HepG2 (cell line): ENCODE measurements at regions not wholly inside any gene's neighbourhood (a gene's known extent, or its start where the extent isn't known, plus 50 kb on each side); places are given as distances from the start of the nearest gene placed in this dataset.

ENCODE experiments used
- ATAC-seq: fragments of 200-7000 bp; cut with Tn5 transposase; 3 replicates; pipeline ENCODE4 v1.9.1; 2020; ENCODE audit warnings: mild to moderate bottlenecking, moderate library complexity
- BruUV-seq: library from RNA; stranded (reverse); fragments of 400-500 nt; replicated peaks from 2 replicates; lab custom pipeline; 2021; lab: Mats Ljungman, UMichigan
- CTCF ChIA-PET: fragments of 300-600 bp; formaldehyde crosslinking; extraction: SDS; loops from one replicate; lab custom pipeline; 2021; ENCODE audit warnings: low total read pairs, inconsistent platforms, low intra/inter-chr PET ratio; lab: Yijun Ruan, JAX
- POLR2A ChIA-PET: fragments of 350-600 bp; sonication (Branson Sonifier 250); formaldehyde crosslinking; loops from one replicate; lab custom pipeline; 2020; ENCODE audit warnings: antibody characterized with exemption, inconsistent platforms; lab: Yijun Ruan, JAX
- DNase-seq: peaks from one replicate; pipeline ENCODE4 v3.0.0-alpha.2; 2015; ENCODE audit warnings: low spot score
- FAIRE-seq: peaks from 3 replicates; lab custom pipeline; 2011; peaks lifted over from hg19 to GRCh38; lab: Jason Lieb, UNC
- H2AFZ ChIP-seq: one replicate; pipeline ENCODE4 v1.6.1; 2011; ENCODE audit warnings: low read length, inconsistent platforms
- H3K27ac ChIP-seq: fragments of 300-600 bp; 3 replicates; pipeline ENCODE4 v1.8.0; 2011; ENCODE audit warnings: mixed run types, mild to moderate bottlenecking, mixed read lengths, low read length, inconsistent platforms; ENCODE audit not compliant: insufficient read depth; ENCODE audit errors: extremely low read length
- H3K27me3 ChIP-seq, 2 experiments: fragments of 200-600 bp in 1 of 2; 2 replicates in 1 of 2; 3 replicates in 1 of 2; pipeline versions ENCODE4 v1.6.0 to v1.8.0; 2011; ENCODE audit warnings: low read length in 2 of 2, mild to moderate bottlenecking in 2 of 2, moderate library complexity in 2 of 2, inconsistent platforms in 1 of 2; ENCODE audit not compliant: insufficient read depth in 2 of 2, control insufficient read depth in 1 of 2
- H3K36me3 ChIP-seq, 2 experiments: fragments of 200-600 bp in 1 of 2; replicated peaks in 1 of 2; 2 replicates in 1 of 2; 3 replicates in 1 of 2; pipeline versions ENCODE4 v1.5.1 to v1.8.0; 2011; ENCODE audit warnings: low read length in 2 of 2, inconsistent platforms in 1 of 2; ENCODE audit not compliant: insufficient read depth in 2 of 2, control insufficient read depth in 1 of 2
- H3K4me1 ChIP-seq: 2 replicates; pipeline ENCODE4 v1.5.1; 2012; ENCODE audit warnings: low read length, inconsistent platforms; ENCODE audit not compliant: insufficient read depth
- H3K4me2 ChIP-seq: 2 replicates; pipeline ENCODE4 v1.6.0; 2011; ENCODE audit warnings: low read depth, low read length, inconsistent platforms
- H3K4me3 ChIP-seq, 3 experiments: fragments of 200-600 bp in 1 of 3; sonication (generic), shearing (Covaris generic) in 1 of 3; replicated peaks in 1 of 3; 2 replicates each; pipeline ENCODE4 v1.5.1; 2011 to 2016; ENCODE audit warnings: low read length in 3 of 3, inconsistent platforms in 2 of 3, low read depth in 2 of 3, mild to moderate bottlenecking in 2 of 3, control low read depth in 1 of 3, mixed read lengths in 1 of 3; ENCODE audit not compliant: insufficient read depth in 1 of 3
- H3K79me2 ChIP-seq: one replicate; pipeline ENCODE4 v1.6.1; 2011; ENCODE audit warnings: low read length, inconsistent platforms; ENCODE audit not compliant: insufficient read depth
- H3K9ac ChIP-seq: 2 replicates; pipeline ENCODE4 v1.6.0; 2011; ENCODE audit warnings: mild to moderate bottlenecking, low read depth, low read length, inconsistent platforms; ENCODE audit not compliant: insufficient read depth
- H3K9me3 ChIP-seq: 2 replicates; pipeline ENCODE4 v1.5.1; 2012; ENCODE audit warnings: mild to moderate bottlenecking, low read length
- H4K20me1 ChIP-seq: 2 replicates; pipeline ENCODE4 v1.6.0; 2011; ENCODE audit warnings: inconsistent platforms, mild to moderate bottlenecking, low read length, moderate library complexity; ENCODE audit not compliant: insufficient read depth
- BHLHE40 ChIP-seq: IDR thresholded peaks from 2 replicates; pipeline ENCODE4 v1.6.1; 2011; ENCODE audit warnings: low read length, improper control_type of control experiment
- CC2D1A ChIP-seq: sonication (generic); formaldehyde crosslinking; IDR thresholded peaks from 2 replicates; pipeline ENCODE4 v1.8.1; 2023; ENCODE audit warnings: mild to moderate bottlenecking, missing genetic modification reagents
- ETV5 ChIP-seq: IDR thresholded peaks from 2 replicates; pipeline ENCODE4 v1.6.1; 2018; ENCODE audit warnings: missing biosample characterization, missing genetic modification reagents, inconsistent platforms, borderline replicate concordance
- SKI ChIP-seq: fragments of 450-650 bp; IDR thresholded peaks from one replicate; pipeline ENCODE4 v1.6.1; 2018; ENCODE audit warnings: mild to moderate bottlenecking; ENCODE audit not compliant: partially characterized antibody
- ZNF317 ChIP-seq: sonication (generic); formaldehyde crosslinking; IDR thresholded peaks from 2 replicates; pipeline ENCODE4 v1.5.0; 2020; ENCODE audit warnings: mild to moderate bottlenecking, missing genetic modification reagents
- ZNF605 ChIP-seq: sonication (generic); formaldehyde crosslinking; IDR thresholded peaks from 2 replicates; pipeline ENCODE4 v1.8.0; 2022; ENCODE audit warnings: mild to moderate bottlenecking, missing genetic modification reagents
- ZNF670 ChIP-seq: sonication (generic); formaldehyde crosslinking; IDR thresholded peaks from 2 replicates; pipeline ENCODE4 v1.8.0; 2022; ENCODE audit warnings: mild to moderate bottlenecking, missing genetic modification reagents, borderline replicate concordance
- ZNF720 ChIP-seq: sonication (generic); formaldehyde crosslinking; IDR thresholded peaks from 2 replicates; pipeline ENCODE4 v1.4.0; 2020; ENCODE audit warnings: missing genetic modification reagents
- WGBS: methylation state at CpG from one replicate; pipeline ENCODE4 v1.1.6; 2017; ENCODE audit warnings: low lambda C conversion rate; 5-methylcytosine and 5-hydroxymethylcytosine counted together
- in situ Hi-C: cut with HindIII; loops from 2 replicates; pipeline ENCODE4 v1.10.0; 2017; ENCODE audit warnings: low pct_unique_long_range_greater_than_20kb; ENCODE audit not compliant: extremely low pct_ligation_motif_present
- intact Hi-C: fragments of 100-400 bp; cut with micrococcal nuclease; formaldehyde crosslinking; loops from one replicate; pipeline ENCODE4 v1.10.0; 2022; ENCODE audit not compliant: unreplicated experiment
- TF ChIP-seq, protein P1 (sequence below): sonication (generic); formaldehyde crosslinking; IDR thresholded peaks from 2 replicates; pipeline ENCODE4 v1.4.0; 2020; ENCODE audit warnings: missing genetic modification reagents, borderline replicate concordance
- TF ChIP-seq, protein P2 (sequence below): sonication (generic); formaldehyde crosslinking; IDR thresholded peaks from 2 replicates; pipeline ENCODE4 v1.5.0; 2020; ENCODE audit warnings: missing genetic modification reagents
- TF ChIP-seq, protein P3 (sequence below): sonication (generic); formaldehyde crosslinking; IDR thresholded peaks from 2 replicates; pipeline ENCODE4 v1.4.0; 2020; ENCODE audit warnings: missing genetic modification reagents

DNA sequence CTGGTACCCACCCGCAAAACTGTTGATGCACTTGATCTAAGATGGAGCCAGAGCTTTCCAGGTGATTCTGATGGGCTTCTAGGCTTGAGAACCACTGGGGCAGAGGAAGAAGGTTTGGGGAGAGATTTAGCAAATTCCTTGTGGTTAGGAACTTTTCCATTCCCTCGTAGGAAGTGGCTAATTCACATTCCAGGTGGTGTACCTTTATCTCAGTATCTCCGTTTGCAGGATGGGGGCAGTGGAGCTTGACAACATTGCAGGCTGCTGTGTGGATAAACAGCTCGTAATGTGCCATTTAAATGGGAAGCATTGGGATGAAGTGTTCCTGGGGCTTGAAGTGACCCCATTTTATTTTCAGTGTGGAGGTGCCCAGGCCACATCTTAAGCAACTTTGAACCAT is 172.9 kb upstream of the IL12B start:
- BruUV-seq, result no TSS peak
- H3K36me3 ChIP-seq, result no peaks in the 10 kb centered on the region
- H3K9ac ChIP-seq, result no peak overlapping the region
- no peak for FAIRE-seq
- no peak overlapping the region for H3K4me3 ChIP-seq
- WGBS, result 26% methylated on average over 4 of the region's 4 CpGs
- no peak overlapping the region for H3K4me2 ChIP-seq
- TF ChIP-seq SKI (no peak), CC2D1A (CRISPR knock-in tag) (no peak), ZNF670 (CRISPR knock-in tag) (no peak), ZNF605 (no peak), ETV5 (no peak)
- TF ChIP-seq, protein P1, sequence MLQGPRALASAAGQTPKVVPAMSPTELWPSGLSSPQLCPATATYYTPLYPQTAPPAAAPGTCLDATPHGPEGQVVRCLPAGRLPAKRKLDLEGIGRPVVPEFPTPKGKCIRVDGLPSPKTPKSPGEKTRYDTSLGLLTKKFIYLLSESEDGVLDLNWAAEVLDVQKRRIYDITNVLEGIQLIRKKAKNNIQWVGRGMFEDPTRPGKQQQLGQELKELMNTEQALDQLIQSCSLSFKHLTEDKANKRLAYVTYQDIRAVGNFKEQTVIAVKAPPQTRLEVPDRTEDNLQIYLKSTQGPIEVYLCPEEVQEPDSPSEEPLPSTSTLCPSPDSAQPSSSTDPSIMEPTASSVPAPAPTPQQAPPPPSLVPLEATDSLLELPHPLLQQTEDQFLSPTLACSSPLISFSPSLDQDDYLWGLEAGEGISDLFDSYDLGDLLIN (CRISPR knock-in tag), result no peak
- no peaks in the 10 kb centered on the region for H3K4me1 ChIP-seq
- H3K9me3 ChIP-seq, result no peaks in the 10 kb centered on the region
- H3K27ac ChIP-seq, result no peak overlapping the region
- intact Hi-C loops, result no loop called here
- H3K27me3 ChIP-seq, result no peaks in the 10 kb centered on the region
- in situ Hi-C loops, result no loop called here
- no peaks in the 10 kb centered on the region for H4K20me1 ChIP-seq
- no peak for DNase-seq
- H3K79me2 ChIP-seq, result no peaks in the 10 kb centered on the region
- POLR2A ChIA-PET, result no interaction called here
- CTCF ChIA-PET, result no interaction called here
- no peak overlapping the region for H2AFZ ChIP-seq
- no peak for ATAC-seq

DNA sequence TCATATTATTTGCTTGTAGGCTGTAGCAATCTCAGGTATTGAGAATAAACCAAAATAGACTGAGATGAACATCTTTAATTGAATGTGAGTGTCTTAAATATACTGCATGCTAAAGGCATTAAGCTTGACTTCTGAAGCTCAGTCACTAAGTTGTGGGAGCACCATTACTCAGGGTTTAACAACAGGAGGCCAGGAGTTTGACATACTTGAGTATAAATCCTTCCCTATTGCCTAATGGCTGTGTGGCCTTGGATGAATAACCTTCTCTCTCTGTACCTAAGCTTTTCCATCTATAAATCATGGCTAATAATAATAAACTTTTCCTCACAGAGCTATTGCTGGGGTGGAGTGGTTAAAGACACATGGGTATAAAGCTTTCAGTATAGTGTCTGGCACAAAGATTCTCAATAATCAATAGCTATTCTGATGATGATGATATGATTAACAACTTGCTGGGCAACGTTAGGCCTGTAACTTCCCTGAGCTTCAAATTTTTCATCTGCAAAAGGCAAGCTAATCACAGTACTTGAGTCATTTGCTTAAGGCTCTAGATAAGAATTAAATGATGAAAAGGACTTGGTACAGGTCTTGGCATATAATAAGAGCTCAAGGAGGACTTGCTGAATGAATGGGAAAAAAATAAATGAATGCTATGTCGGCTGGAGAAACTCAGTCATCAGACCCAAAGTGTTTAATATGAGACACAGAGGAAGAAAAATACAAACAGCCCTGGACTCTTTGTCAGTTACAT is 174.0 kb upstream of the IL12B start:
- no peaks in the 10 kb centered on the region for H3K36me3 ChIP-seq
- no peak overlapping the region for H3K27ac ChIP-seq
- no peaks in the 10 kb centered on the region for H3K79me2 ChIP-seq
- no peak for TF ChIP-seq BHLHE40
- no peak for TF ChIP-seq ZNF317 (CRISPR knock-in tag)
- TF ChIP-seq, protein P2, sequence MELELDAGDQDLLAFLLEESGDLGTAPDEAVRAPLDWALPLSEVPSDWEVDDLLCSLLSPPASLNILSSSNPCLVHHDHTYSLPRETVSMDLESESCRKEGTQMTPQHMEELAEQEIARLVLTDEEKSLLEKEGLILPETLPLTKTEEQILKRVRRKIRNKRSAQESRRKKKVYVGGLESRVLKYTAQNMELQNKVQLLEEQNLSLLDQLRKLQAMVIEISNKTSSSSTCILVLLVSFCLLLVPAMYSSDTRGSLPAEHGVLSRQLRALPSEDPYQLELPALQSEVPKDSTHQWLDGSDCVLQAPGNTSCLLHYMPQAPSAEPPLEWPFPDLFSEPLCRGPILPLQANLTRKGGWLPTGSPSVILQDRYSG (CRISPR knock-in tag), result no peak
- TF ChIP-seq, protein P3, sequence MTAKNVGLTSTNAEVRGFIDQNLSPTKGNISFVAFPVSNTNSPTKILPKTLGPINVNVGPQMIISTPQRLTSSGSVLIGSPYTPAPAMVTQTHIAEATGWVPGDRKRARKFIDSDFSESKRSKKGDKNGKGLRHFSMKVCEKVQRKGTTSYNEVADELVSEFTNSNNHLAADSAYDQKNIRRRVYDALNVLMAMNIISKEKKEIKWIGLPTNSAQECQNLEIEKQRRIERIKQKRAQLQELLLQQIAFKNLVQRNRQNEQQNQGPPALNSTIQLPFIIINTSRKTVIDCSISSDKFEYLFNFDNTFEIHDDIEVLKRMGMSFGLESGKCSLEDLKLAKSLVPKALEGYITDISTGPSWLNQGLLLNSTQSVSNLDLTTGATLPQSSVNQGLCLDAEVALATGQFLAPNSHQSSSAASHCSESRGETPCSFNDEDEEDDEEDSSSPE, result no peak
- TF ChIP-seq ZNF720 (CRISPR knock-in tag), result no peak
- no peaks in the 10 kb centered on the region for H3K4me1 ChIP-seq
- ChIA-PET CTCF (no interaction called here), POLR2A (no interaction called here)
- H4K20me1 ChIP-seq, result no peaks in the 10 kb centered on the region
- no peak overlapping the region for H3K9ac ChIP-seq
- H2AFZ ChIP-seq, result no peak overlapping the region
- DNase-seq (no peak), ATAC-seq (no peak), FAIRE-seq (no peak)
- intact Hi-C loops (no loop called here), in situ Hi-C loops (no loop called here)
- H3K9me3 ChIP-seq, result no peaks in the 10 kb centered on the region
- no peak overlapping the region for H3K4me3 ChIP-seq
- no peak overlapping the region for H3K4me2 ChIP-seq
- no peaks in the 10 kb centered on the region for H3K27me3 ChIP-seq
- WGBS, result 28% methylated on average over 2 of the region's 2 CpGs
- no TSS peak for BruUV-seq
